NCI-H146 treated with DMSO at 0.1 percent for 48 hours (cell line): ENCODE measurements at regions not wholly inside any gene's neighbourhood (a gene's known extent, or its start where the extent isn't known, plus 50 kb on each side); places are given as distances from the start of the nearest gene placed in this dataset.

ENCODE experiments used
- DNase-seq: peaks from one replicate; lab custom pipeline; 2025; ENCODE audit not compliant: unreplicated experiment; lab: John Stamatoyannopoulos, UW

DNA sequence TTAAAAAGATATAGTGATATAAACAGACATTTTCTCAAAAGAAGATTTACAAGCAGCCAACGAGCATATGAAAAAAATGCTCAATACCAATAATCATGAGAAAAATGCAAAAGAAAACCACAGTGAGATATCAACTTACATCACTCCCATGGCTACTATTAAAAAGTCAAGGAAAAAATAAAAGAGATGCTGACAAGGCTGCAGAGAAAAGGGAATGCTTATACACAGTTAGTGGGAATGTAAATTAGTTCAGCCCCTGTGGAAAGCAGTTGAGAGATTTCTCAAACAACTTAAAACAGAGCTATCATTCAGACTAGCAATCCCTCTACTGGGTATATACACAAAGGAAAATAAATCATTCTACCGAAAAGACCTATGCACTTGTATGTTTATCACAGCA is 97.1 kb upstream of the CARD18 start:
- no peak for DNase-seq

- DNase-seq, result no peak
Observed at GRCh38 chr11:105233285-105233684, 93.7 kb upstream of the CARD18 start.

DNA sequence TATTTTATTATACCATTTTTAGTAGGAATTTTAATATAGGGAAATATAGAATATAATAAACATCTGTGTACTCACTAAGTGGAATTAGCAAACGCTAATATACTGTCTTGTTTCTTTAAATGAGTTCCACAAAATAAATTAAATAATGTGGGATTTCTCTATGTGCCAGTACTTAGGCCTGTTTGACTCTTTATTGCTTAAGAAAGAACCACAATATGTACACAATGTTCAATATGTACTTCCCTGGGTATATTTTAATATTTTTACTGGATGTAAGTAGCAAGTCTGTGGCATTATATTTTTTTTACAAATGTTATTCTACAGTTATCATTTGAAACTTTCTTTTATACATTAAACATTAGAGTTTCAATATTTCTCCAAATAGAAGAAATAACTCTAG is 92.5 kb upstream of the CARD18 start:
- no peak for DNase-seq

- no peak for DNase-seq
Observed at GRCh38 chr11:105230586-105230985, 91.0 kb upstream of the CARD18 start.

- DNase-seq, result no peak
Observed at GRCh38 chr11:105229761-105230160, 90.2 kb upstream of the CARD18 start.

DNA sequence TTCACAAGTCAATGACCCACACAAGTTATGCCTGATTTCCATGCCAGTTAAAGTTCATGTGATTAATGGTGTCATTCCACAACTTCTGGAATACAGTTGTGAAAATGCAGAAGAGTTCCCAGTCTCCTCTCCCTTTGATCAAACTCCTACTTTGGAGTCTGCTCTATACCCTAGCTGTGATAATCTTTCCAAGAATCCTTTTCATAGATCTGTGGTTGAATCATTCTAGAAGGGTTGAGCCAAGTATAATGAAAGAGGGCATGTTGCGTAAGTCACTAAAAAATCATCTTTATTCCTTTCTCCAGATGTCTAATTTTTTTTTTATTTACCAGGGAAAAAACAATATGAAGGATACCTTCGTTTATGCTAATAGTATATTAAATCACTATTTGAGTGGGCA is 89.7 kb upstream of the CARD18 start:
- DNase-seq, result no peak

DNA sequence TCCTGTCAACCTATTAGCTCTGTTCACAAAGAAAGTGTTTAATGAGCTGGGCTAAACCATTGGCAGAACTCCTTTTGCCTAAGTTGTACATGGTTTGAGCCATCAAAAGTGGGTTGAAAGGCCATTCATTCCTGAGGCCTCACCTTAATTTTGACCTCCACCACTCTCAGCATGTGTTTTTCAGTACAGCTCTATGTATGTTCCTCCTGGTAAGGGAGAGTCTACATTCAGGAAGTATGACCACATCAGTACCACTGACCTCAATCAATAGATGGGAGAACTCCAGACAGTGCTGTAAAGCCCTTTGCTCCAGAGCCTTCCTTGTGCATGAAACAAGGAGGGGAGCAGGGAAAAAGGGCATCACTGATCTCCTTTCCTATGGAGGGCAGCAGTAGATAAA is 87.8 kb upstream of the CARD18 start:
- DNase-seq, result no peak

- DNase-seq, result no peak
Observed at GRCh38 chr11:105226766-105227165, 87.2 kb upstream of the CARD18 start.

GRCh38 chr11:105226091-105226490 is 86.5 kb upstream of the CARD18 start:
- no peak for DNase-seq

DNA sequence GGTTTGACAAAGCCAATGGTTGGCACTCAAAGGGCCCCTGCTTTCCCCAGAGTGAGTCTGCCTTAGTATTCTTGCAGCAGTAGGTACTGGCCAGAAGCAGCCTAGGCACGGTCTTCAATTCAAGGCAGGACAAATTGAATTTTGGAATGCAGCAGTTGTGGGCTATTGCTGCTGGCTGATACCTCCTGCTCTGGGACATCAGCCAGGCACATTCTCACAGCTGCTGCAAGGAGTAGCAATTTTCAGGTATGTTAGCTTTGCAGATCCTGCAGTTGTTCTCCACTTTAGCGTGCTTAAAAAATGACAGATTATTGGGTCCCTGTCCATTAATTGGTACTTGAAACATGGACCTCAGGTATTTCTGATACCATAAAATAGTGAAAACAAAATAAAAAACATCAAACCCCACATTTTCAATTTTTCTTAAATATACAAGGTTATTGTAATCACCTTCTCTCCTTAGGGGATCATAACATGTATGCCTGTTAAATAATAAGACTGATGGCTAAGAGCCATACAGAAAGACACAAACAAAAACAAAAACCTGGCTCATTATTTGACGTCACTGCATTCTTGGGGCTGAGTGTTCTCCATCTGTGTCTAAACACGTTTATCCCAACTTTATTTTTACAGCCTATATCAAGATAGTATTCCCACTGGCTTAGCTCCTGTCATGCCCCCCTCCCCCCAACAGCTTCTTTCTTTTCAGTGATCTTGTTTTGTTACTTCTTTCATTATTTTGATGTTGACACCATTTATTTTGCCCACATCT is 85.1 kb upstream of the CARD18 start:
- DNase-seq, result no peak

DNA sequence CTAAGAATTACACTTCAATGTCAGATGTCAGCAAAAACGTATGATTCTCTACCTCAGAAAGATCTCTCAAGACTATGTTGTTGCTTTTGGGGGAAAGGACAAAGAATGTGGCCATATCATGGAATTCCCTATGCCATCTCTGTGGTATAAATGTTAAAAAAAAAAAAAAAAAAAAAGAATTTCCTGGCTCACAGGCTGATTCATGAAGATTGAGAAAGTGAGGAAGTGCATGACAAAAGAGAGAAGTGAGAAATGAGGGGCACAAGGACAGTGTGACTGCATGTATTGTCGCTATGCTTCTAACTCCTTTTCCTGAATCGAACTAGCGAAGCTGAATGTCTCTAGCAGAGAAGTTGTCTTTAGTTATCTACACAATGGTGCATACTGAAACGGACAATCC is 80.6 kb upstream of the CARD18 start:
- no peak for DNase-seq

DNA sequence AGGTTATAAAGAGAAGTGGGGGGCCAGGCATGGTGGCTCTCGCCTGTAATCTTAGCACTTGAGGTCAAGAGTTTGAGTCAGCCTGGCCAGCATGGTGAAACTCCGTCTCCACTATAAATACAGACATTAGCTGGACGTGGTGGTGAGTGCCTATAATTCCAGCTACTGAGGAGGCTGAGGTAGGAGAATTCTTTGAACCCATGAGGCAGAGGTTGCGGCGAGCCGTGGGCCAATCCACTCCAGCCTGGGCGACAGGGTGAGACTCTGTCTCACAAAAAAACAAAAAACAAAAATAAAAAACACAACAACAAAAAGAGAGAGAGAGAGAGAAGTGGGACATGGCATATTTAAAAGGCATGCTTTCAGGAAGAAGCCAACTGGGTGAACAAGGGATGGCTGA is 80.1 kb upstream of the CARD18 start:
- no peak for DNase-seq

GRCh38 chr11:105219269-105219668 is 79.7 kb upstream of the CARD18 start:
- no peak for DNase-seq

GRCh38 chr11:105215528-105215927 is 76.0 kb upstream of the CARD18 start:
- DNase-seq, result no peak

DNA sequence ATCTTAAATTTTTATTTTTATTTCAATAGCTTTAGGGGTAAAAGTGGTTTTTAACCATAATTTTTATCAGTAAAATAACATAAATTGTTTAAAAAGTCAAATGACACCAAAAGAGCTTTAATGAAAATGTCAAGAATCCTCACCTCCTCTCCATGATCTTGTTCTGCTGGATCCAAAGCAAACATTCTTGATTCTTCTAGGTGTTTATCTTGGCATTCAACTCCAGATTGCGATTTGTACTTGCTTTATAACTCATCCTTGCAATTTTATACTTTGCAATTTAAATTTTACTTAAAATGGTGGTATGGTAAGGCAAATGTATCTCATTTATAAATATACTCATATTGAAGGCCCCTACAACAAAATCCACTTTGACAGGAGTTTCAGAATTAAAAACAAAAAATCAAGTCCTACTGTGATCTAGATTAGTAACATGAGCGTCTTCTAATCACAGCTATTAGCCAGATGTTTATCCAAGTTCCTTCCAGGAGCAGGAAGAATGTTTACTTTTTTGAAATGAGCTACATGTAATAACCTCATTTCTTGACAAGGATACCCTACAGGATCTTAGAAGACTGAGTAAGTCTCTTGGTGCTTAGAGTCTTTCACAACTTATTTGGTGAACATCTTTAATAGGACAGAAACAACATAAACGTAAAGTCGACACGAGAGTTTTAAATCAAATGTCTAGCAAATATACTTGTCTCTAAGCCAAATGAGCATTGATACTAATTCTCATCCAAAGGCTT is 72.4 kb upstream of the CARD18 start:
- DNase-seq, result no peak

DNA sequence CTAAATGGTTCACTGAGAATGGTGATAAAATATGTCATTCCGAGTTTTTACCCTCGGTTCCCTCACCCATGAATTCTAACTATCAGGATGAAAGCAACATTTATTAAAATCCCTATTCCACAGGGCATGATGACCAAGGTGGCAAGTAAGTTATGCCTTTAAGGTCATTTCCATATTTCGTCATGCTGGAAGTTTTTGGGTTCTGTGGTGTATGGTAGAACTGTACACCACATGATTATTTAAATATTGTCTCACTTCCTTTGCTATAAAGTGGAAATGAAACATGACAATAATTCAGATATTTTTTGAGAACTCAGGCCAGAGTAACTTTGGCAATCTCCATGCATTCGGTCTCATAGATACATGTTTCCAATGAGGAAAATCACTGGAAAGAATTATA is 68.5 kb upstream of the CARD18 start:
- DNase-seq, result no peak

DNA sequence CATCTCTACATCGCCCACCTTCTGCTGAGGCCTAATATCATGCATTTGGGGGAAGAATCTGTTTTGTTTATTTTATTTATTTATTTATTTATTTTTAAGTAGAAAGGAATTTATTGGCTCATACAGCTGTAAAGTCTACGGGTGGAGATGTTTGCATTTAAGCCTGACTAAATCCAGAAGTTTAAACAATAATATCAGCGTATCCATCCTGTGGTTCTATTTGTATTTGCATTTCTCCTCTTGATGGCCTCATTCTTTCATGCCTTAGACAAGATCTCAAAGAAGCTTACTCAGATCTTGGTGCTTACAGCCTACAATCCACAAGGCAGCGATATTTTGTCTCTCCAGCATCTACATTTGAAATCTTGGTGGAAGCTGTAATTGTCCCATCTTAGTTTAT is 67.1 kb upstream of the CARD18 start:
- no peak for DNase-seq

DNA sequence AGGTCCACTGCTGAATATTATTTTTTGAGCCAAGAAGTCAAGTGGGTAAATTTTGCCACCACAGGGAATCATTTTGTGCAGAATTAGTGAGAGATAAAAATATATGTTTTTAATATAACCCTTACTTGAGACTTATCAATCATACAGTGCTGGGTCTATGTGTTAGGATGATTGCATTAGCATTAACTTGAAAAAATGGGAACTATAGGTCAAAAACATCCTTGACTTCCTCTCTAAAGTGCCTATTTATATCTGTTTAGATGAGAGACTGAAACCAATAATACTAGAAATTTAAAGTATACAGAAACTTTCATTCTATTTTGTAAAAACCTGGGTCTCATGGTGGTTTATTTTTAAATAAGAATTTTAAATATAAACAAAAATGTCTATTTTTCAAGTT is 65.1 kb upstream of the CARD18 start:
- no peak for DNase-seq

DNA sequence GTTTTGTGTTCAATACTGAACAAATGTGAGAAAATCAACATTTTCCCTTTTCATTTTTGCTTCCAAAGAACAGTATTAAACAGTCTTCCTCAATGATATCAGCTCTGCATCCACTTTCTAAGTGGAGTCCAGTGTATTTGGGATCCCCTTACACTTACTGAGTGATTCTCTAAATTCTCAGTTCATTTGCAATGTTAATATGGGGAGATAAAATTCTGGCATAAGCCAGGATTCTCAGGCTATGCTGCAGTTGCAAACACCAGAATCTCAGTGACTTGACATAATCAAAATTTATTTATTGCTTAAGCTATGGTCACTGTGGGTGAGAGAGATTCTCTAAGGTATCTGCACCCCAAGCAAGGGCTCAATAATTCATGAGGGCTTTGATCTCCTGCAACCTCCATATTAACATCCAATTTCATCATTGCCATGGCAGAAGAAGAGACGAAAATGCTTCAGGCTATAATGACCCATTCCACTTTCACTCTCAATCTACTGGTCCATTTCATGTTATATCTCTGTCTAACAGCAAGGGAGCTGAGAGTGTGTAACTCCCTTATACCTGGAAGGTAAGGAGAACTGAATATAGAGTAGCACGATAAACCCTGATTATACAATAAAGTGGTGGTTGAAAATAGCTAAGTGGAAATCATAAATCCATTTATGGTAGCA is 64.1 kb upstream of the CARD18 start:
- no peak for DNase-seq

DNA sequence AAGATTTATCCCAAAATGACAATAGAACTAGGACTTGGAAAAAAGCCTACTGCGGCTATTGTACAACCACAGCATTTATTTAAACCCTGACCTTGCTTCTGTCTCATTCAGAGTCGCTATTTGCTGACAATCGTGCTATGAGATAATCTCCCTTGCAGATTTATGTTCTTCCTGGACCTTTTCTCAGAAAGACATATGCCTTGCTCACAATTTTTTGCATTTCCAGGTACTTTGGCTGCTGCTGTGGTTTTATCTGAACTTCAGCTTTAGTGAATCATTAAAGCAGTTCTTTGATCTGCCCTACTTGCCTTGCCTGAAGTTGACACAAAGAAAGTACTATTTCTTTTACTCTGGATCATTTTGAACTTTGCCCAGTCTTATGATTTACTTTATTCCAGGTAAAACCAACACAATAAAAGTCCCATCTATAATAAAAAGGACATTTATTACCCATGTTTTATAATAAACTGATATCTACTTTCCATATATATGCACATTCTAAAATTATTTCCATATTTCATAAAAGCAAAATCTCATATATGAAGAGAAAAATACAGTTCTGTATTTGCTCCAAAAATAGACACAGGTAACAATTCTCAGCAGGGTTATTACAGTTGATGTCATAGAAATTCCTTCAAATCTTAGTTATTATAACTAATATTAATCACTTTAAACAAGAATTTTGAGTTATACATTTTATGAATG is 63.4 kb upstream of the CARD18 start:
- DNase-seq, result no peak

GRCh38 chr11:105202422-105202821 is 62.9 kb upstream of the CARD18 start:
- no peak for DNase-seq

- no peak for DNase-seq
Observed at GRCh38 chr11:105201166-105201565, 61.6 kb upstream of the CARD18 start.
